ENCODE measurements at regions not wholly inside any gene's neighbourhood (a gene's known extent, or its start where the extent isn't known, plus 50 kb on each side); places are given as distances from the start of the nearest gene placed in this dataset.

- BruUV-seq (replicated peaks) = no TSS peak
- TF ChIP-seq EZH2phosphoT487 (IDR thresholded peaks at IDR 0.05; ENCODE audit: borderline replicate concordance, low read depth, low read length) (no peak), CTCF (conservative IDR thresholded peaks at IDR 0.05; ENCODE audit: low read length) (no peak)
- H3K4me3 ChIP-seq (ENCODE audit: low read depth, low read length, poor library complexity, severe bottlenecking) = no peak overlapping the region
- H3K4me2 ChIP-seq (ENCODE audit: low read length) = no peak overlapping the region
- H3K79me2 ChIP-seq (ENCODE audit: insufficient read depth, low read depth, low read length) = no peaks in the 10 kb centered on the region
- H3K36me3 ChIP-seq (ENCODE audit: insufficient read depth, low read length) = no peaks in the 10 kb centered on the region
- peaks cover 19% of the 10 kb centered on the region for H3K4me1 ChIP-seq (ENCODE audit: insufficient read depth, low read length, poor library complexity, severe bottlenecking)
- POLR2A ChIA-PET = no interaction called here
- no peaks in the 10 kb centered on the region for H3K9me2 ChIP-seq (ENCODE audit: insufficient read depth, low read length)
- CTCF ChIA-PET (ENCODE audit: unreplicated experiment) = interaction anchor here (0.8 kb wide), 1 partner anchor 249 kb away, joined by 3 read pairs; no protein-coding TSS in a partner anchor
- H4K20me1 ChIP-seq (ENCODE audit: insufficient read depth, low read length) = no peaks in the 10 kb centered on the region
- H3K27ac ChIP-seq (ENCODE audit: low read depth, low read length, poor library complexity, severe bottlenecking) = no peak overlapping the region
- intact Hi-C loops (cut with micrococcal nuclease; ENCODE audit: unreplicated experiment) = no loop called here
- no peak for DNase-seq (ENCODE audit: low spot score)
- H3K9me3 ChIP-seq (ENCODE audit: low read length) = no peaks in the 10 kb centered on the region
- H2AFZ ChIP-seq (ENCODE audit: low read length) = no peak overlapping the region
Measured at GRCh38 chr2:44093970-44094369, 74.7 kb upstream of the PPM1B start.

GRCh38 chr2:44097322-44097907 is 71.3 kb upstream of the PPM1B start:
- H3K27ac ChIP-seq (ENCODE audit: low read depth, low read length, poor library complexity, severe bottlenecking) = no peak overlapping the region
- H3K9me3 ChIP-seq (ENCODE audit: low read length) = no peaks in the 10 kb centered on the region
- BruUV-seq (replicated peaks) = no TSS peak
- H3K9me2 ChIP-seq (ENCODE audit: insufficient read depth, low read length) = no peaks in the 10 kb centered on the region
- intact Hi-C loops (cut with micrococcal nuclease; ENCODE audit: unreplicated experiment) = no loop called here
- H3K4me2 ChIP-seq (ENCODE audit: low read length) = no peak overlapping the region
- no peaks in the 10 kb centered on the region for H3K4me1 ChIP-seq (ENCODE audit: insufficient read depth, low read length, poor library complexity, severe bottlenecking)
- no peak overlapping the region for H2AFZ ChIP-seq (ENCODE audit: low read length)
- H3K79me2 ChIP-seq (ENCODE audit: insufficient read depth, low read depth, low read length) = no peaks in the 10 kb centered on the region
- no peak overlapping the region for H3K4me3 ChIP-seq (ENCODE audit: low read depth, low read length, poor library complexity, severe bottlenecking)
- TF ChIP-seq EZH2phosphoT487 (IDR thresholded peaks at IDR 0.05; ENCODE audit: borderline replicate concordance, low read depth, low read length) (no peak), CTCF (conservative IDR thresholded peaks at IDR 0.05; ENCODE audit: low read length) (no peak)
- no peak for DNase-seq (ENCODE audit: low spot score)
- CTCF ChIA-PET (ENCODE audit: unreplicated experiment) = no interaction called here
- no peaks in the 10 kb centered on the region for H3K36me3 ChIP-seq (ENCODE audit: insufficient read depth, low read length)
- POLR2A ChIA-PET = no interaction called here
- H4K20me1 ChIP-seq (ENCODE audit: insufficient read depth, low read length) = no peaks in the 10 kb centered on the region

GRCh38 chr2:44098050-44098449 is 70.6 kb upstream of the PPM1B start:
- no peak overlapping the region for H3K4me2 ChIP-seq (ENCODE audit: low read length)
- no peaks in the 10 kb centered on the region for H3K79me2 ChIP-seq (ENCODE audit: insufficient read depth, low read depth, low read length)
- H3K4me1 ChIP-seq (ENCODE audit: insufficient read depth, low read length, poor library complexity, severe bottlenecking) = no peaks in the 10 kb centered on the region
- DNase-seq (ENCODE audit: low spot score) = no peak
- POLR2A ChIA-PET = no interaction called here
- H3K27ac ChIP-seq (ENCODE audit: low read depth, low read length, poor library complexity, severe bottlenecking) = no peak overlapping the region
- intact Hi-C loops (cut with micrococcal nuclease; ENCODE audit: unreplicated experiment) = no loop called here
- H3K4me3 ChIP-seq (ENCODE audit: low read depth, low read length, poor library complexity, severe bottlenecking) = no peak overlapping the region
- H3K36me3 ChIP-seq (ENCODE audit: insufficient read depth, low read length) = no peaks in the 10 kb centered on the region
- TF ChIP-seq CTCF (conservative IDR thresholded peaks at IDR 0.05; ENCODE audit: low read length) (no peak), EZH2phosphoT487 (IDR thresholded peaks at IDR 0.05; ENCODE audit: borderline replicate concordance, low read depth, low read length) (no peak)
- no peak overlapping the region for H2AFZ ChIP-seq (ENCODE audit: low read length)
- no TSS peak for BruUV-seq (replicated peaks)
- H3K9me2 ChIP-seq (ENCODE audit: insufficient read depth, low read length) = no peaks in the 10 kb centered on the region
- no peaks in the 10 kb centered on the region for H3K9me3 ChIP-seq (ENCODE audit: low read length)
- CTCF ChIA-PET (ENCODE audit: unreplicated experiment) = no interaction called here
- no peaks in the 10 kb centered on the region for H4K20me1 ChIP-seq (ENCODE audit: insufficient read depth, low read length)

All from OCI-LY7 (cell line).